Hepatocyte (in vitro differentiated cells): ENCODE measurements at regions not wholly inside any gene's neighbourhood (a gene's known extent, or its start where the extent isn't known, plus 50 kb on each side); places are given as distances from the start of the nearest gene placed in this dataset.

Experiments
- DNase-seq: peaks from one replicate; pipeline ENCODE4 v3.0.0-alpha.2; 2016; ENCODE audit warnings: low spot score
- H2AFZ ChIP-seq: fragments of 200-600 bp; sonication (generic); 2 replicates; pipeline ENCODE4 v1.6.0; 2016; ENCODE audit warnings: antibody characterized with exemption, mild to moderate bottlenecking
- H3K27ac ChIP-seq: fragments of 200-600 bp; sonication (generic); 2 replicates; pipeline ENCODE4 v1.5.1; 2016; ENCODE audit warnings: mild to moderate bottlenecking
- H3K27me3 ChIP-seq: fragments of 200-600 bp; sonication (generic); 2 replicates; pipeline ENCODE4 v1.6.1; 2016
- H3K36me3 ChIP-seq: fragments of 200-600 bp; sonication (generic); replicated peaks from 2 replicates; pipeline ENCODE4 v1.5.1; 2016; ENCODE audit warnings: low read depth; ENCODE audit not compliant: insufficient read depth
- H3K4me1 ChIP-seq: fragments of 200-600 bp; sonication (generic); 2 replicates; pipeline ENCODE4 v1.5.1; 2016; ENCODE audit warnings: mild to moderate bottlenecking, moderate library complexity; ENCODE audit not compliant: insufficient read depth
- H3K4me2 ChIP-seq: fragments of 200-600 bp; sonication (generic); 2 replicates; pipeline ENCODE4 v1.6.0; 2016
- H3K4me3 ChIP-seq: fragments of 200-600 bp; sonication (generic); 2 replicates; pipeline ENCODE4 v1.5.1; 2016; ENCODE audit warnings: mild to moderate bottlenecking
- H3K79me2 ChIP-seq: fragments of 200-600 bp; sonication (generic); 2 replicates; pipeline ENCODE4 v1.6.0; 2017; ENCODE audit warnings: mild to moderate bottlenecking
- H3K9me2 ChIP-seq: fragments of 200-600 bp; sonication (generic); replicated peaks from 2 replicates; pipeline ENCODE4 v1.6.0; 2017; ENCODE audit warnings: mild to moderate bottlenecking; ENCODE audit not compliant: insufficient read depth
- H3K9me3 ChIP-seq: fragments of 200-600 bp; sonication (generic); 2 replicates; pipeline ENCODE4 v1.5.1; 2016; ENCODE audit warnings: low read depth, mild to moderate bottlenecking
- H4K20me1 ChIP-seq: fragments of 200-600 bp; sonication (generic); 2 replicates; pipeline ENCODE4 v1.6.0; 2016; ENCODE audit warnings: mild to moderate bottlenecking; ENCODE audit not compliant: insufficient read depth, poor library complexity, severe bottlenecking
- CTCF ChIP-seq: fragments of 200-600 bp; sonication (generic); IDR thresholded peaks from 2 replicates; pipeline ENCODE4 v1.5.1; 2016; ENCODE audit warnings: antibody characterized with exemption, mild to moderate bottlenecking; ENCODE audit not compliant: poor library complexity
- EZH2 ChIP-seq: fragments of 200-600 bp; sonication (generic); IDR thresholded peaks from 2 replicates; pipeline ENCODE4 v1.6.1; 2016; ENCODE audit warnings: antibody characterized with exemption, mild to moderate bottlenecking, borderline replicate concordance
- EZH2phosphoT487 ChIP-seq: fragments of 200-600 bp; sonication (generic); IDR thresholded peaks from one replicate; pipeline ENCODE4 v1.6.1; 2018; ENCODE audit warnings: antibody characterized with exemption, mild to moderate bottlenecking, low read depth, moderate library complexity; ENCODE audit not compliant: unreplicated experiment, severe bottlenecking
- WGBS: methylation state at CpG from one replicate; pipeline ENCODE4 v1.1.6; 2016; ENCODE audit warnings: low lambda C conversion rate; ENCODE audit errors: missing lambda C conversion rate; 5-methylcytosine and 5-hydroxymethylcytosine counted together

- 96% methylated on average over 8 of the region's 8 CpGs for WGBS
- Histone ChIP-seq H4K20me1 (no peaks in the 10 kb centered on the region), H3K4me3 (no peak overlapping the region), H3K79me2 (no peaks in the 10 kb centered on the region), H3K9me2 (no peaks in the 10 kb centered on the region), H3K27me3 (no peaks in the 10 kb centered on the region), H3K4me2 (no peak overlapping the region), H3K36me3 (no peaks in the 10 kb centered on the region), H2AFZ (no peak overlapping the region), H3K4me1 (peaks cover 14% of the 10 kb centered on the region), H3K9me3 (no peaks in the 10 kb centered on the region), H3K27ac (no peak overlapping the region)
- TF ChIP-seq EZH2 (no peak), CTCF (no peak), EZH2phosphoT487 (no peak)
- no peak for DNase-seq
Observed at GRCh38 chr2:20137884-20138283, 86.5 kb upstream of the LAPTM4A start.

GRCh38 chr2:20137131-20137571 is 85.7 kb upstream of the LAPTM4A start:
- Histone ChIP-seq H3K27me3 (no peaks in the 10 kb centered on the region), H3K36me3 (no peaks in the 10 kb centered on the region), H3K27ac (no peak overlapping the region), H3K9me3 (no peaks in the 10 kb centered on the region), H3K4me2 (no peak overlapping the region), H3K9me2 (no peaks in the 10 kb centered on the region), H3K4me1 (peaks cover 14% of the 10 kb centered on the region), H3K79me2 (no peaks in the 10 kb centered on the region), H4K20me1 (no peaks in the 10 kb centered on the region), H3K4me3 (no peak overlapping the region), H2AFZ (no peak overlapping the region)
- no peak for TF ChIP-seq EZH2
- TF ChIP-seq EZH2phosphoT487: no peak
- TF ChIP-seq CTCF: no peak
- 80% methylated on average over 10 of the region's 10 CpGs for WGBS
- no peak for DNase-seq

GRCh38 chr2:20136149-20136548 is 84.7 kb upstream of the LAPTM4A start:
- Histone ChIP-seq H2AFZ (no peak overlapping the region), H3K27me3 (no peaks in the 10 kb centered on the region), H3K9me2 (no peaks in the 10 kb centered on the region), H3K4me2 (no peak overlapping the region), H3K36me3 (no peaks in the 10 kb centered on the region), H3K4me1 (peaks cover 17% of the 10 kb centered on the region), H3K79me2 (no peaks in the 10 kb centered on the region), H3K27ac (no peak overlapping the region), H4K20me1 (no peaks in the 10 kb centered on the region), H3K9me3 (no peaks in the 10 kb centered on the region), H3K4me3 (no peak overlapping the region)
- WGBS: 75% methylated on average over 12 of the region's 12 CpGs
- no peak for DNase-seq
- TF ChIP-seq CTCF (no peak), EZH2phosphoT487 (no peak), EZH2 (no peak)

- H3K27me3 ChIP-seq: no peaks in the 10 kb centered on the region
- TF ChIP-seq CTCF: peak; percentile 83
- TF ChIP-seq EZH2phosphoT487: no peak
- TF ChIP-seq EZH2: no peak
- H3K4me2 ChIP-seq: no peak overlapping the region
- no peaks in the 10 kb centered on the region for H3K36me3 ChIP-seq
- H3K79me2 ChIP-seq: no peaks in the 10 kb centered on the region
- no peaks in the 10 kb centered on the region for H3K9me2 ChIP-seq
- DNase-seq: peak; percentile 84
- no peak overlapping the region for H3K4me3 ChIP-seq
- H3K27ac ChIP-seq: no peak overlapping the region
- no peaks in the 10 kb centered on the region for H4K20me1 ChIP-seq
- WGBS: 21% methylated on average over 10 of the region's 10 CpGs
- peaks cover 22% of the 10 kb centered on the region for H3K4me1 ChIP-seq
- no peaks in the 10 kb centered on the region for H3K9me3 ChIP-seq
- H2AFZ ChIP-seq: no peak overlapping the region
Observed at GRCh38 chr2:20135631-20136050, 84.2 kb upstream of the LAPTM4A start.
